IgD-negative memory B cell (primary cell): ENCODE measurements at regions not wholly inside any gene's neighbourhood (a gene's known extent, or its start where the extent isn't known, plus 50 kb on each side); places are given as distances from the start of the nearest gene placed in this dataset.

Experiments
- H3K27ac Mint-ChIP-seq, 3 donors: one replicate each; pipeline ENCODE4 v1.8.0; 2020 to 2022; ENCODE audit warnings: mild to moderate bottlenecking in 3 of 3, mixed read lengths in 3 of 3, moderate library complexity in 1 of 3
- H3K27me3 Mint-ChIP-seq: one replicate; pipeline ENCODE4 v1.8.0; 2021; ENCODE audit warnings: mixed read lengths
- H3K36me3 Mint-ChIP-seq: one replicate; pipeline ENCODE4 v1.8.0; 2020; ENCODE audit warnings: mild to moderate bottlenecking, mixed read lengths
- H3K4me1 Mint-ChIP-seq, 3 donors: one replicate each; pipeline ENCODE4 v1.8.0; 2020 to 2022; ENCODE audit warnings: mixed read lengths in 3 of 3, mild to moderate bottlenecking in 1 of 3
- H3K4me3 Mint-ChIP-seq, 4 donors: one replicate each; pipeline ENCODE4 v1.8.0; 2020 to 2022; ENCODE audit warnings: mild to moderate bottlenecking in 4 of 4, mixed read lengths in 4 of 4, moderate library complexity in 3 of 4
- H3K9me3 Mint-ChIP-seq, 3 donors: one replicate each; pipeline ENCODE4 v1.8.0; 2020 to 2021; ENCODE audit warnings: mixed read lengths in 3 of 3, mild to moderate bottlenecking in 1 of 3

DNA sequence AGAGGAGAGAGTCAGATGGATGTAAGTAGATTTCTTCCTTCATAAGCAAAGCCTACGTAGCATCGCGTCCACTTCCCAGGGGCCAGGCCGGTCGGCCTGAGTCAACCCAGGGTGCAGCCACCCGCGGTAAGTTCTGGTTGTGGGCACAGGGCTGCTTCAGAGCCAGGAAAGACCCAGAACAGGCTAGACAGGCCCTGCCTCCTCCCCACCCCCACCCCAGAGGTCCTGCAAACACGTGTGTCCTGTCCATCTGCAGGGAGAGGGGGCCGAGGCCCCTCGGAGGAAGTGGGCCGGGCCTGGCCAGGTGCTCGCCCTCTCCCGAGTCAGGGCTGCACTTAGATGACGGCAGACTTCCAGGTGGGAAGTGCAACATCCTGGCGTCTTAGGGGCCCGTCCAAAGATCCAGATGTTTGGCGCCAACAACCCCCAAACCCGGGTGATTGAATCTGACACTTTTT is 100.8 kb upstream of the ALDH1A3 start:
- Mint-ChIP-seq H3K4me1 (no peaks in the 10 kb centered on the region), H3K36me3 (peaks cover 4% of the 10 kb centered on the region), H3K9me3 (no peaks in the 10 kb centered on the region), H3K27me3 (peaks cover 5% of the 10 kb centered on the region), H3K27ac (no peak overlapping the region), H3K4me3 (no peak overlapping the region)

DNA sequence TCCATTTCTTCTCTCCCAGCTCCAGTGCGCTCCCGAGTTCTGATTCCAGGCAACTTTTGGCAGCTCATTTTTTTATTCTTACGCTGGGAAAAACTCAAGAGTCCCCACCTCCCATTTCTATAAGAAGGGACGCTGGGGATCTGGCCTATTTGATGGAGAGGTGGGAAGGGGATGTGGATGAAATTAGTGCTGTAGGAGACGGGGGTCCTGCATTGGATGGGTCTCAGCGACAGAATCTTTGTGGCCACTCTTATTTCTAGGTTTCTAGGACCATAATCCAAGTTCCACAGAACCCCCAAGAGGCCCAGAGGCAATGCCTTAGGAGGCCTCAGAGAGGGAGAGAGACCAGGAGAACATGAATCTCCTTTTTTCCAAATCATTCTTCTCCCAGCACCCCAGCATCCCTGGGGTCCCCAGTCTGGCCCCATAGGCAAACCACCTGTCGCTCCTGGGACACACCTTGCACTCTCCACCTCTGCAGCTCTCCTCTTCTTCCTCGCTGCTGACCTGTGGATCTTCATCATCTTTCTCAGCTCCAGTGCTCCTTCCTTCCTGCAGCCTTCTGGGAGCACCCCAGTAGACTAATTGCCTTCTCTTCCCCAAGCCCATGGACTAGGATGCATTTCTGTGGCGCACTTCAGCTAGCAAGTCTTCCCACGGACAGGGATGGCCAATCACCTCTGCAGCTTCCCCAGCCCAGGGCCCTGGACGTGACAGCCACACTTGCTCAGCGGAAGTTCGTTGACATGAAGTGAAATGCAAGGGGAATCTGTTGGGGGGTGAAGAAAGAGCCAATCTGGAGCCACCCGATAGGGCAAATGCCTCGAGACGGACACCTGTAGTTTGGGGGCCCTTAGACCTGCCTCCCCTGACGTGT is 100.1 kb upstream of the ALDH1A3 start:
- Mint-ChIP-seq H3K36me3 (peaks cover 4% of the 10 kb centered on the region), H3K27me3 (peaks cover 5% of the 10 kb centered on the region), H3K9me3 (no peaks in the 10 kb centered on the region), H3K27ac (peak overlapping the region in 1 of 3 donors; percentile 37), H3K4me3 (no peak overlapping the region), H3K4me1 (no peaks in the 10 kb centered on the region)

DNA sequence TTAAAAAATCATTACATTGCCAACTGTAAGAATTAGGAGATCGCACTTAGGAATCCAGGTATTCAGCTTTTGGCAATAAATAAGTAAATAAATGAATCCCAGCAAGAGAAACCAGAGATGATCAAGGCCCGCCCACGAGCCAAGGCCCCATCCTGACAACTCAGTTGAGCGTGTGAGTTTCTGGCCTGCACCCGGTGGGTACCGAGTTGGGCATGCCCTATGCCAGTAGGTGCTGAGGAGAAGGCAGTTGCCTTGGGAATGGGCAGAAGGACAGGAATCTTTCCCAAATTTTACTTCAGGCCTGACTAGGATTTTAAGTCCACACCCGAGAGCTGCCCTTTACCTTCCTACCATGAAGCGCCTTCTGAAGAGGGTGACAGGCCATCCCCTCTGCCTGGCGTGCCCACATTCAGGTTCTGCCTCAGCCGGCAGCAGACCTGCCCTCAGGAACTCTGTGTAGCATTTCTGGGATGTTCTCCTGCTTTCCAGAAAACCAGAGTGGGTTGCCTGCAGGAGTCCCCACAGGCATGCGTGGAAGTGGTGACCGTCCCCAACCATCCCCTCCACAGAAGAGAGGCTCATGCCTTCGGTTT is 99.3 kb upstream of the ALDH1A3 start:
- Mint-ChIP-seq H3K27me3 (peaks cover 5% of the 10 kb centered on the region), H3K36me3 (peaks cover 4% of the 10 kb centered on the region), H3K4me1 (no peaks in the 10 kb centered on the region), H3K9me3 (no peaks in the 10 kb centered on the region), H3K27ac (peak overlapping the region in 1 of 3 donors; percentile 37), H3K4me3 (no peak overlapping the region)

DNA sequence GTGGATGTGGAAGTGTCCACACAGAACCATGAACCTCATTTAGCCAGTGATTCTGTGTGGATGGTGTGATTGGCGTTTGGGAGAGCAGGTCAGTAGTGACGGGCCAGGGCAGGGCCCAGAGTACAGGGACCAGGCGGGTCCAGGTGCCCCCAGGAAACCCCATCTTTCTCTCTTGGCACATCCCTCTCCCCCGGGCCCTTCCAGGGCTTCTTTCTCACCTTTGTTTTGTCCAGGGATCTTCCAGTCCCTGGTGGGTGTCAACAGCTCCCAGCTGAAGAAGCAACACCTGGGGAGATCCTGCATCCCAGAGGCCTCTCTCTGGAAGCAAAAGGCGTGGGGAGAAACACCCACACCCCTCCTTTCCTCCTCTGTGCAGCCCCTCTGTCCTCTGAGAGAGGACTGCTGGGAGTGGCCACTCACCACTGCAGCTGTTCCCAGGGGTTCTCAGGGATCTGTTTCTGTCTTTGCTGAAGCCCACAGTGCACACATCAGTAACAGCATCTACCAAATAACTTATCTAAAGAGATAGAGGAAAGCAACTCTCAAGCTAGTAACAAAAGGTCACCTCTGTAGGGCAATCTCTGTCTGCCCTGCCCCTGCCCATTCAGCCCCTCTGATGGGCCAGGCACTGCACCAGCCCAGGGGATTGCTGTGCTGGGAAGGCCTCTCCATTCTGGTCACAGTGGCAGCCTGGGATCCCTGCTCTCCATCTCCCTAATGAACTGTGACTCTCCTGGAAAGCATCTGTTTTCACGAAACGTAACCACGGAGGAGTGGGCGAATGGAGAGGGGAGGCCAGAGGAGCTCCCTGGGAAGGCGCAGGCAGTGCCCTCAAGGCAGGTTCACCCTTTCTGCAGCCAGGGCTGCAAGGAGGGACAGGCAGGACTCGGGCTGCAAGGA is 98.3 kb upstream of the ALDH1A3 start:
- H3K27ac Mint-ChIP-seq, result no peak overlapping the region
- H3K4me3 Mint-ChIP-seq, result no peak overlapping the region
- H3K9me3 Mint-ChIP-seq, result no peaks in the 10 kb centered on the region
- H3K36me3 Mint-ChIP-seq, result peaks cover 1% of the 10 kb centered on the region
- no peaks in the 10 kb centered on the region for H3K4me1 Mint-ChIP-seq
- H3K27me3 Mint-ChIP-seq, result peaks cover 5% of the 10 kb centered on the region

DNA sequence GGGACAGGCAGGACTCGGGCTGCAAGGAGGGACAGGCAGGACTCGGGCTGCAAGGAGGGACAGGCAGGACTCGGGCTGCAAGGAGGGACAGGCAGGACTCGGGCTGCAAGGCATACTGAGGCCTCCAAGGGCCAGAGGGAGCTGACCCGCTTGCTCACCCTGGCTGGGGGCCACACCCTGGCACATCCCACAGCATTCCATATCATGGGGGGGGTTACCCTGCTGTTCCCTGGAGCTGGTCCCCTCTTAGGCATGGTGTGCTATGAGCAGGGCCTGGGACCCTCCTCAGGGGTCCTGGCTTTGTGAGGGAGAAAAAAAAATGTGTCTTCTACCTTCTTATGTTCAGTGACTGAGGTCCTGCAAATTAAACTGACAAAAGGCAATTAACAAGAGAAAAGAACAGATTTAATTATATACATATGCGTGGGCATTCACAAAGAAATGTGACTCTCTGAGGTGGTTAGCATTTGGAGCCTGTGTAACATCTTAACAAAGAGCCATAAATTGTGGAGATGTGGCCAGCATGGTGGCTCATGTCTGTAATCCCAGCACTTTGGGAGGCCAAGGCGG is 97.6 kb upstream of the ALDH1A3 start:
- Mint-ChIP-seq H3K4me3 (no peak overlapping the region), H3K27ac (no peak overlapping the region), H3K36me3 (peaks cover 1% of the 10 kb centered on the region), H3K4me1 (no peaks in the 10 kb centered on the region), H3K9me3 (no peaks in the 10 kb centered on the region), H3K27me3 (peaks cover 5% of the 10 kb centered on the region)

DNA sequence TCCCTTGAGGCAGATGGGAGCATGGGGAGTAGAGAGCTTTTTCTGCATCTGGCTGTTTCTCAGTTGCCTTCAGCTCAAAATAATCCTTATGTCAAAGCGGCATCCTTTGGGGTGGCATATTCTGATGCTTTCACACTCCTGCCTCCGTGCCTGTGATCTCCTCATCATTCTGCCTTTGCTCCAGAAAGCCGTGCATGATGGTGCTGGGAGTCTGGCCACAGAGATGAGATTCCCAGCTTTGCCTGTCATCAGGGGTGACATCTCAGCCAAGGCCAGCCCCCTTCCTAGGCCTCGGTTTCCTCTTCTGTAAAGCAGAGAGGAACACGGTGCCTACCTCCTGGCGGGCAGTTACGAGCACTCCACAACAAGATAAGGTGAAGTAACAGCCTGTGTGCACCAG is 96.3 kb upstream of the ALDH1A3 start:
- H3K9me3 Mint-ChIP-seq, result no peaks in the 10 kb centered on the region
- peaks cover 1% of the 10 kb centered on the region for H3K36me3 Mint-ChIP-seq
- no peaks in the 10 kb centered on the region for H3K4me1 Mint-ChIP-seq
- peaks cover 7% of the 10 kb centered on the region for H3K27me3 Mint-ChIP-seq
- H3K27ac Mint-ChIP-seq, result no peak overlapping the region
- H3K4me3 Mint-ChIP-seq, result no peak overlapping the region

DNA sequence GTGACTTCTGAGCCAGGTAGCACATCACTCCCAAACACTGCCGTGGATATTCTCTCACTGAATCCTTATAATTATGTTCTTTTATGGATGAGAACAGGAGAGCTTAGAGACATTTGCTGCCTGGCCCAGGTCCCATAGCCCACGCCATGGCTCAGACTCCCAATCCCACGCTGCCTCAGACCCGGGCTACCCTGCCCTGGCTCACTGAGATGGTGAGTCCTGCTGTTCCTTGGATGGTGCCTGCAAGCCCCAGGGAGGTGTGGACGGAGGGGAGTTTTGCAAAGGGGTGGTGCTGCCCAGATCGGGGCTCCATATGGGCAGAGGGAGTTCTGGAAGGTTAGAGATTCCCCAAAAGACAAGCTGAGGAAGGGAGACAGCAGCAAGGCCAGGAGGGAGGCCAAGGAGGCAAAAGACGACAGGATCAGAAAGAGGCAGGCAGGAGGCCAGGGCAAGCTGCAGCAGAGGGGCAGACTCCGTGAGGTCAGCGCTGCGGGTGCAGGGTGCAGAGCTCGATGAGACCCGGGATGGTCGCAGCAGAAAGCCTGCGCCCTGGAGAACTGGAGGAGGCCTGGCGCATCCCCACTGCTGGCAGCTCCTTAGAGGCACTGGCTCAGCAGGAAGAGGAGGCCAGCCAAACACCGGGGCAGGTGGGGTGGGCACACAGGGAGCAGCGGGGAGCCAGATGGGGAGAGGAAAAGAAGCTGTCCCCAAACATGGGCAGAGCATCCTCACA is 95.7 kb upstream of the ALDH1A3 start:
- Mint-ChIP-seq H3K4me3 (no peak overlapping the region), H3K36me3 (peaks cover 1% of the 10 kb centered on the region)

DNA sequence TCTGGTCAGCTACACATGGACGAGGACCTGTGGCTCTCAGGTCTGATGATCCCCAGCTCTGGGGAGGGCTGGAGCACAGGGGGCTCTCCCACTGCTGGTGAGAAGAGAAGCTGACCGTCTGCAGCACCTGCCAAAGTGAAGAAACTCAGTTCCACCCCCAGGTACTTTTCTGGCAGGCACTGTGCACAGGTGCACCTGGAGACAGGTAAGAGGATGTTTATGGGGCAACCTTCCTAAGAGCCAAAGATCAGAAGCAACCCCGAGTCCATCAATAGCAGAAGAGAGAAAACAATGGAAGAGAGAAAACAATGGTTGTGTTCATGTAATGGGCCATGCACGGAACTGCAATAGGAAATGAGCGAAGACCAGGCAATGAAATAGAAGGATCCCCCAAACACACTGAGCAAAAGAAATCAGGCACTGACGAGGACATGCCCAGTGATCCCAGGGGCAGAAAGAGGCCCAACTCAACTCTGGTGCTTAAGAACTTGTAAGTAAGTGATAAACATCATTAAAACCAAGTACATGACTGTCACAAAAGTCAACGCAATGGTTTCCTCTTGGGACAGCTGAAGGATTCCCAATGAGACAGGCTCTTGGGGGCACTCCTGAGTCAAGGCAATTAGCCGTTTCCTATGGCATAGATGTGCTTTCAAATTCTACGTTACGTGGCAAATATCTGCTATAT is 95.0 kb upstream of the ALDH1A3 start:
- Mint-ChIP-seq H3K4me1 (no peaks in the 10 kb centered on the region), H3K27me3 (peaks cover 7% of the 10 kb centered on the region), H3K27ac (no peak overlapping the region), H3K9me3 (no peaks in the 10 kb centered on the region), H3K4me3 (no peak overlapping the region), H3K36me3 (peaks cover 1% of the 10 kb centered on the region)

More for the DNA sequence above, 95.7 kb upstream of the ALDH1A3 start:
- Mint-ChIP-seq H3K4me1 (no peaks in the 10 kb centered on the region), H3K27ac (no peak overlapping the region), H3K9me3 (no peaks in the 10 kb centered on the region), H3K27me3 (peaks cover 7% of the 10 kb centered on the region)

DNA sequence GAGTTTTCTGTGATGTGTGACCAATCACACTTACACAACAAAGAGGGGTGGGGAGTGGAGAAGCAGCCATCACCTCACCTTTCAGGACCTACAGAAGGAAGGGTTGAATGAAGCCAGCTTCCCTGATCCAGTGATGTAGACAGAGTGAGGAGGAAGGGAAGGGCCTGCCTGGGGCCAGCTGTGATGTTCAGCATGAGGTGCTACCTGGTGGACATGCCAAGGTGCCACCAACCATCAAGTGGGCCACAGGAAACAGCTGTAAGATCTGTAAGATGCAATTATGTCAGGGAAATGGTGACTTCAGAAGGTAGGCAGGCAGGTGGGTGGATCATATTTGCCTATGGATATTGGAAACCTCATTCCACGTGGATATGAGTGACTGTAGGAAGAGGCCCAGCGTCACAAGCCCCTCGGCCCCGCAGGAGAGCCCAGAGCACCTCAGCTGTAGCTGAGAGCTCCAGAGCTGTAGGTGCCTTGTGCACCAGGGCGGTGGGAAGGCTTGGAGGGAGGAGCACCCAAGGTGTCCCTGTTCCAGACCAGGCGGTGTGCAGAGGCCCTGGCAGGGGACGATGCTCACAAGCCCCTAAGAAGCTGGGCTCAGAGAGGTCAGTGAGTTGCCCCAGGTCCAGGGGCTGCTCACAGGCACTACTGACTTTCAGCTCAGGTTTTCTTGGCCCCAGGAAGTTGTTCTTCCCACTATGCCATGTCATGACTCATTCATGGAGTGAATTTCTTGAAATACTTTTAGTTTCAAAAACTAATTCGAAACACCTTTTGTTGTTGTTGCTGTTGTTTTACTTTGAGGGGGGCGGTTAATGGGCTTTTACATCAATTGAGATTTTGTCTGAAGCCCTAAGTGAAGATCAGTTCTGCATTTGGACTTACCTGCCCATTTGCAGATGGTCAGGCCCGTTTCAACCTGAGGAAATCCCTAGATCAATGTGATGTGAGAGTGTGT is 94.2 kb upstream of the ALDH1A3 start:
- Mint-ChIP-seq H3K27me3 (peaks cover 6% of the 10 kb centered on the region), H3K9me3 (no peaks in the 10 kb centered on the region), H3K4me3 (no peak overlapping the region), H3K27ac (no peak overlapping the region), H3K4me1 (no peaks in the 10 kb centered on the region), H3K36me3 (peaks cover 1% of the 10 kb centered on the region)

DNA sequence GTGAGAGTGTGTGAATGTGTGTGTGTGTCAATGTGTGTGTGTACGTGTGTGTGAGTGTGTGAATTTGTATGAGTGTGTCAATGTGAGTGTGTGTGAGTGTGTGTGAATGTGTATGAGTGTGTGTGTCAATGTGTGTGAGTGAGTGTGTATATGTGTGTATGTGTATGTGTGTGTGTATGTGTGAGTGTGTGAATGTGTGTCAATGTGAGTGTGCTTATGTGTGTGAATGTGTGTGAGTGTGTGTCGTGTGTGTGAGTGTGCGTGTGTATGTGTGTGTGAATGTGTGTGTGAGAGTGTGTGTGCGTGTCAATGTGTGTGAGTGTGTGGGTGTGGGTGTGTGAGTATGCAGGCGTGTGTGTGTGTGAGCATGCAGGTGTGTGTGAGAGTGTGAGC is 93.5 kb upstream of the ALDH1A3 start:
- Mint-ChIP-seq H3K27ac (no peak overlapping the region), H3K4me3 (no peak overlapping the region), H3K36me3 (peaks cover 1% of the 10 kb centered on the region)

DNA sequence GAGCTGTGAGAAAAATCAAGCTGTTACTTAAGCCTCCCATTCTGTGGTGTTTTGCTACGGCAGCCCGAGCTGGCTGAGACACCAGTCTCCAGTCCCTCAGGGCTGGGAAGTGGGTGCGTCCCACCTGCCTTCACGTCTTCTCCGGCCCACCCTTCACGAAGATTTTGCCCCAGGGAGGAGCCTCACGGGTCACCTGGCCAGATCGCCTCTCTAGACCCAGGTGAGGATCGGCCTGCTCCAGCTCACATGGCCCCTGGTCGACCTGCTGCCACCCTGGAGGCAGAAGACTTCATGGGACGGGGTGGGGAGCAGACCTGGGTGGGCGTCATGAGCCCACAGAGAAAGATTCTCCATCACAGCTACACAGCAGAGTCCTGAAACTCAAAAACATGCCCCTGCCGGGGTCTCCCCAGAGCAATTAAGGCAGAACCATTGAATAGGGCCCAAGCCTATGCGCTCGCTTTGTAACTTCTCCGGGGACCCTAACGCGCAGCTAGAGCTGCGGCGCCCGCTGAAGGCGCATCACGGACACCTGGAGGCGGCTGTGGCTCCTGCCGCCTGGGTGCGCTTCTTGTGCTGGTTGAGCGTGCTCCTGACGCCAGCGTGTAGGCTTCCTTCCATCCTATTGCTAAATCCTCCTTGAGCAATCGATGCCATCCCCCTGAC is 92.6 kb upstream of the ALDH1A3 start:
- Mint-ChIP-seq H3K36me3 (no peaks in the 10 kb centered on the region), H3K4me3 (no peak overlapping the region), H3K4me1 (no peaks in the 10 kb centered on the region), H3K27me3 (peaks cover 4% of the 10 kb centered on the region), H3K27ac (no peak overlapping the region), H3K9me3 (peaks cover 0 to 2% (median 0%) of the 10 kb centered on the region in 3 donors)

More for the DNA sequence above, 93.5 kb upstream of the ALDH1A3 start:
- H3K4me1 Mint-ChIP-seq, result no peaks in the 10 kb centered on the region
- H3K27me3 Mint-ChIP-seq, result peaks cover 5% of the 10 kb centered on the region
- H3K9me3 Mint-ChIP-seq, result peaks cover 0 to 2% (median 0%) of the 10 kb centered on the region in 3 donors

DNA sequence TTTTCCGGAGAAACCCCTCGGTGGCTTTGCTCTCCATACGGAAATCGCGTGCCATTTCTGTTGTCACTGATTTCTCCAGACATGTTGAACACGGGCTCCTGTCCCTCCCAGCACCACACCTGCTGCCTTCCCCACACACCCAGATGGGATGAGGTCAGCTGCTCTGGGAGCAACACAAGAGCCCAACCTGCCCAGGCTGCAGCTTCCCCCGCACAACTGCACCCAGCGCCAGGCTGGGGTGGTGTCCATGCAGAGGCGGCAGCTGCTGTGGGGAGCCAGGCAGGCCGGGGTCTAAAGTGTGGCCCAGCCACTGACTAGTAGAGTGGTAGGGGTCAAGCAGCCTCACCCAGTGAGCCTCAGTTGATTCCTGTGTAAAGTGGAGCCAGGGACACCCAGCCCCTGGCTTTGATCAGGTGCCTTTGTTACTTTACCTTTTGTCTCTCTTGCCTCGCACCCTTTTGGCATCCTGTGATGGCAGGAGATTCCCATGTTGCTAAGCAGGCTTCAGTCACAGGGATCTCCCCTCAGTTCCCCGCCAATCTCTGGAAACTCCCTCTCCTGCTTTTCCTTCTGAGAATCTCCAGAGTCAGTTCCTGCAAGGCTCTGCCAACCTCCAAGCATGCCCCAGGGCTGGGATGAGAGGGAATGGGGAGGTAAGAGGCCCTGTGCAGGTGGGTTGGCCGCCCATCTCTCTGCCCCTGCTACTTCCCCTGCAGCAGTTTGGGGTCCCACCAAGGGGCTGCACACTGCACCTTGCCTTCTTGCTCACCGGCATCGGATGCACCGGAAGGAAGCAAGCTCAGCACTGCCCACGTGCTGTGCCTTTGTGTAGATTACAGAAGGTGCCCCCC is 91.8 kb upstream of the ALDH1A3 start:
- Mint-ChIP-seq H3K4me1 (no peaks in the 10 kb centered on the region), H3K9me3 (peaks cover 0 to 4% (median 0%) of the 10 kb centered on the region in 3 donors), H3K27ac (no peak overlapping the region)

More for the DNA sequence above, 91.8 kb upstream of the ALDH1A3 start:
- Mint-ChIP-seq H3K36me3 (no peaks in the 10 kb centered on the region), H3K27me3 (peaks cover 7% of the 10 kb centered on the region), H3K4me3 (no peak overlapping the region)
